Endothelial cell of umbilical vein (primary cell): ENCODE measurements at regions not wholly inside any gene's neighbourhood (a gene's known extent, or its start where the extent isn't known, plus 50 kb on each side); places are given as distances from the start of the nearest gene placed in this dataset.

Experiments used
- BruUV-seq: library from RNA; stranded (reverse); fragments of 400-500 nt; replicated peaks from 2 replicates; lab custom pipeline; 2021; lab: Mats Ljungman, UMichigan
- CTCF ChIA-PET: fragments of 300-600, 350-600 bp; sonication (Branson Sonifier 250); formaldehyde crosslinking; loops from one replicate; lab custom pipeline; 2021; ENCODE audit warnings: antibody characterized with exemption, inconsistent platforms; lab: Charles Lee
- POLR2A ChIA-PET: fragments of 300-600, 350-600 bp; sonication (Branson Sonifier 250); formaldehyde crosslinking; loops from one replicate; lab custom pipeline; 2021; ENCODE audit warnings: antibody characterized with exemption, inconsistent platforms; lab: Charles Lee
- DNase-seq: peaks from one replicate; pipeline ENCODE4 v3.0.0-alpha.2; 2011; ENCODE audit warnings: low read depth, low spot score
- FAIRE-seq: peaks from 2 replicates; lab custom pipeline; 2011; peaks lifted over from hg19 to GRCh38; lab: Jason Lieb, UNC
- H2AFZ ChIP-seq: 2 replicates; pipeline ENCODE4 v1.6.0; 2012; ENCODE audit warnings: low read depth, low read length, control low read depth, inconsistent platforms
- H3K27ac ChIP-seq: 2 replicates; pipeline ENCODE4 v1.5.1; 2011; ENCODE audit warnings: low read depth, mild to moderate bottlenecking, control low read depth, low read length, moderate library complexity; ENCODE audit not compliant: insufficient read depth
- H3K27me3 ChIP-seq, 2 experiments: 2 replicates each; pipeline versions ENCODE4 v1.6.0 to v1.6.1; 2011; ENCODE audit warnings: low read length in 2 of 2, mixed read lengths in 1 of 2; ENCODE audit not compliant: control insufficient read depth in 2 of 2, insufficient read depth in 2 of 2
- H3K36me3 ChIP-seq, 2 experiments: 2 replicates in 1 of 2; 3 replicates in 1 of 2; pipeline ENCODE4 v1.5.1; 2011; ENCODE audit warnings: low read length in 2 of 2, mild to moderate bottlenecking in 1 of 2, moderate library complexity in 1 of 2; ENCODE audit not compliant: control insufficient read depth in 2 of 2, insufficient read depth in 2 of 2; ENCODE audit errors: extremely low read depth in 1 of 2
- H3K4me1 ChIP-seq: 3 replicates; pipeline ENCODE4 v1.5.1; 2011; ENCODE audit warnings: mild to moderate bottlenecking, low read length; ENCODE audit not compliant: control insufficient read depth, insufficient read depth; ENCODE audit errors: extremely low read depth
- H3K4me2 ChIP-seq: 2 replicates; pipeline ENCODE4 v1.6.1; 2011; ENCODE audit warnings: low read length, control low read depth, mixed read lengths; ENCODE audit not compliant: insufficient read depth
- H3K4me3 ChIP-seq, 3 experiments: fragments of 200-600 bp in 1 of 3; sonication (generic), shearing (Covaris generic) in 1 of 3; replicated peaks in 1 of 3; 2 replicates each; pipeline ENCODE4 v1.5.1; 2011 to 2016; ENCODE audit warnings: control low read depth in 3 of 3, low read length in 3 of 3, mild to moderate bottlenecking in 2 of 3, inconsistent platforms in 1 of 3, low read depth in 1 of 3, moderate library complexity in 1 of 3; ENCODE audit not compliant: insufficient read depth in 1 of 3
- H3K79me2 ChIP-seq: 2 replicates; pipeline ENCODE4 v1.6.0; 2012; ENCODE audit warnings: low read length, inconsistent platforms; ENCODE audit not compliant: control insufficient read depth, insufficient read depth
- H3K9ac ChIP-seq: replicated peaks from 2 replicates; pipeline ENCODE3; 2011; ENCODE audit warnings: low read length, control low read depth; ENCODE audit not compliant: insufficient read depth; ENCODE audit errors: extremely low read depth
- H3K9me1 ChIP-seq: replicated peaks from 3 replicates; pipeline ENCODE4 v1.6.0; 2011; ENCODE audit warnings: mild to moderate bottlenecking, low read length; ENCODE audit not compliant: control insufficient read depth, insufficient read depth; ENCODE audit errors: extremely low read depth
- H3K9me3 ChIP-seq: replicated peaks from 2 replicates; pipeline ENCODE4 v1.5.1; 2012; ENCODE audit warnings: low read length, inconsistent platforms; ENCODE audit not compliant: control insufficient read depth, insufficient read depth
- H4K20me1 ChIP-seq: replicated peaks from 2 replicates; pipeline ENCODE3; 2011; ENCODE audit warnings: mild to moderate bottlenecking, low read length; ENCODE audit not compliant: control insufficient read depth, insufficient read depth; ENCODE audit errors: extremely low read depth
- CTCF ChIP-seq, 2 donors: IDR thresholded peaks; 1 replicate in 1 of 2; 2 replicates in 1 of 2; pipeline ENCODE4 v1.5.1; 2011; ENCODE audit warnings: low read length in 2 of 2, mild to moderate bottlenecking in 2 of 2, moderate library complexity in 2 of 2, control low read depth in 1 of 2, inconsistent platforms in 1 of 2, low read depth in 1 of 2; ENCODE audit not compliant: insufficient read depth in 1 of 2; ENCODE audit errors: extremely low read depth in 1 of 2
- EZH2 ChIP-seq: IDR thresholded peaks from 2 replicates; pipeline ENCODE4 v1.6.1; 2012; ENCODE audit warnings: borderline replicate concordance, low read depth, mild to moderate bottlenecking, moderate library complexity, low read length, inconsistent platforms; ENCODE audit not compliant: severe bottlenecking
- FOS ChIP-seq: IDR thresholded peaks from 2 replicates; pipeline ENCODE4 v1.6.1; 2011; ENCODE audit warnings: mild to moderate bottlenecking, low read length, moderate library complexity, borderline replicate concordance; ENCODE audit not compliant: insufficient read depth
- GATA2 ChIP-seq: IDR thresholded peaks from 2 replicates; pipeline ENCODE4 v1.7.0; 2011; ENCODE audit warnings: low read depth, mild to moderate bottlenecking, moderate library complexity, mixed read lengths, low read length; ENCODE audit not compliant: insufficient read length, insufficient read depth
- JUN ChIP-seq: IDR thresholded peaks from 2 replicates; pipeline ENCODE4 v1.6.1; 2011; ENCODE audit warnings: borderline replicate concordance, low read depth; ENCODE audit not compliant: insufficient read length, insufficient read depth
- MYC ChIP-seq: IDR thresholded peaks from one replicate; pipeline ENCODE4 v1.6.1; 2011; ENCODE audit warnings: mild to moderate bottlenecking, low read depth, low read length
- POLR2A ChIP-seq: IDR thresholded peaks from 2 replicates; pipeline ENCODE4 v1.6.1; 2012; ENCODE audit warnings: low read depth, mild to moderate bottlenecking, control low read depth, low read length
- POLR2AphosphoS5 ChIP-seq: IDR thresholded peaks from 2 replicates; pipeline ENCODE4 v1.6.1; 2012; ENCODE audit warnings: low read depth, mild to moderate bottlenecking, control low read depth, low read length, moderate library complexity; ENCODE audit not compliant: insufficient read depth
- dilution Hi-C: fragments of 300-500 bp; cut with MboI; formaldehyde crosslinking; loops from one replicate; pipeline ENCODE4 v1.15.0; 2019; ENCODE audit warnings: low sequenced_read_pairs; ENCODE audit not compliant: extremely low pct_ligation_motif_present
- intact Hi-C: fragments of 100-400 bp; cut with micrococcal nuclease; formaldehyde crosslinking; loops from one replicate; pipeline ENCODE4 v1.10.0; 2022
- TF ChIP-seq, protein P1 (sequence below): IDR thresholded peaks from 2 replicates; pipeline ENCODE4 v1.6.1; 2011; ENCODE audit not compliant: insufficient read depth, insufficient read length

- Histone ChIP-seq H4K20me1 (no peaks in the 10 kb centered on the region), H3K27ac (no peak overlapping the region), H3K36me3 (no peaks in the 10 kb centered on the region), H3K4me2 (no peak overlapping the region), H3K4me3 (no peak overlapping the region), H3K79me2 (no peaks in the 10 kb centered on the region), H3K9ac (no peak overlapping the region), H3K27me3 (no peaks in the 10 kb centered on the region), H3K4me1 (no peaks in the 10 kb centered on the region), H3K9me1 (no peaks in the 10 kb centered on the region), H3K9me3 (no peaks in the 10 kb centered on the region), H2AFZ (no peak overlapping the region)
- TF ChIP-seq EZH2, result no peak
- no peak for TF ChIP-seq POLR2AphosphoS5
- TF ChIP-seq JUN, result no peak
- no peak for TF ChIP-seq GATA2
- TF ChIP-seq CTCF (IDR thresholded peaks at IDR 0.05; ENCODE audit: extremely low read depth in 1 of 2, insufficient read depth in 1 of 2, low read depth in 1 of 2, low read length in 2 of 2), result no peak
- TF ChIP-seq MYC, result no peak
- TF ChIP-seq POLR2A, result no peak
- no peak for TF ChIP-seq FOS
- TF ChIP-seq, protein P1, sequence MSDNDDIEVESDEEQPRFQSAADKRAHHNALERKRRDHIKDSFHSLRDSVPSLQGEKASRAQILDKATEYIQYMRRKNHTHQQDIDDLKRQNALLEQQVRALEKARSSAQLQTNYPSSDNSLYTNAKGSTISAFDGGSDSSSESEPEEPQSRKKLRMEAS, result no peak
- dilution Hi-C loops (no loop called here), intact Hi-C loops (no loop called here)
- no TSS peak for BruUV-seq
- no peak for DNase-seq
- ChIA-PET CTCF (no interaction called here), POLR2A (no interaction called here)
- no peak for FAIRE-seq
Observed at GRCh38 chr1:69163241-69163640, 404.5 kb upstream of the LRRC7 start.
